ENCODE measurements at regions not wholly inside any gene's neighbourhood (a gene's known extent, or its start where the extent isn't known, plus 50 kb on each side); places are given as distances from the start of the nearest gene placed in this dataset.
A peak's percentile ranks its signal among the peaks of the same experiment; 100 is the strongest.

GRCh38 chr2:6352247-6352646 lies 513.5 kb downstream of the CMPK2 start:
- Mint-ChIP-seq H3K27me3 (ENCODE audit: insufficient read depth, low read depth) (peaks cover 3% of the 10 kb centered on the region), H3K9me3 (peaks cover 3% of the 10 kb centered on the region), H3K4me1 (peaks cover 4% of the 10 kb centered on the region), H3K4me3 (no peak overlapping the region), H3K36me3 (peaks cover 6% of the 10 kb centered on the region), H3K27ac (no peak overlapping the region)
- TF ChIP-seq EZH2phosphoT487 (IDR thresholded peaks at IDR 0.05) (no peak), EZH2 (IDR thresholded peaks at IDR 0.05) (no peak)
- TF ChIP-seq, protein P1, sequence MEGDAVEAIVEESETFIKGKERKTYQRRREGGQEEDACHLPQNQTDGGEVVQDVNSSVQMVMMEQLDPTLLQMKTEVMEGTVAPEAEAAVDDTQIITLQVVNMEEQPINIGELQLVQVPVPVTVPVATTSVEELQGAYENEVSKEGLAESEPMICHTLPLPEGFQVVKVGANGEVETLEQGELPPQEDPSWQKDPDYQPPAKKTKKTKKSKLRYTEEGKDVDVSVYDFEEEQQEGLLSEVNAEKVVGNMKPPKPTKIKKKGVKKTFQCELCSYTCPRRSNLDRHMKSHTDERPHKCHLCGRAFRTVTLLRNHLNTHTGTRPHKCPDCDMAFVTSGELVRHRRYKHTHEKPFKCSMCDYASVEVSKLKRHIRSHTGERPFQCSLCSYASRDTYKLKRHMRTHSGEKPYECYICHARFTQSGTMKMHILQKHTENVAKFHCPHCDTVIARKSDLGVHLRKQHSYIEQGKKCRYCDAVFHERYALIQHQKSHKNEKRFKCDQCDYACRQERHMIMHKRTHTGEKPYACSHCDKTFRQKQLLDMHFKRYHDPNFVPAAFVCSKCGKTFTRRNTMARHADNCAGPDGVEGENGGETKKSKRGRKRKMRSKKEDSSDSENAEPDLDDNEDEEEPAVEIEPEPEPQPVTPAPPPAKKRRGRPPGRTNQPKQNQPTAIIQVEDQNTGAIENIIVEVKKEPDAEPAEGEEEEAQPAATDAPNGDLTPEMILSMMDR (IDR thresholded peaks at IDR 0.05), result no peak
- no peak overlapping the region for H3K4me2 ChIP-seq
- H3K9ac ChIP-seq, result no peak overlapping the region
- peak overlapping the region; percentile 86 for H2AFZ ChIP-seq (replicated peaks)
- no peaks in the 10 kb centered on the region for H3K27me3 ChIP-seq
- H3K27ac ChIP-seq, result no peak overlapping the region
- no peak overlapping the region for H3K4me3 ChIP-seq
- H3F3A ChIP-seq (ENCODE audit: low read depth), result no peaks in the 10 kb centered on the region
- no peaks in the 10 kb centered on the region for H3K9me3 ChIP-seq (ENCODE audit: low read depth)
- H3K4me1 ChIP-seq, result peaks cover 3% of the 10 kb centered on the region
- no peaks in the 10 kb centered on the region for H3K79me2 ChIP-seq (ENCODE audit: low read depth)
- DNase-seq (ENCODE audit: low spot score), result no peak
- no peaks in the 10 kb centered on the region for H3K36me3 ChIP-seq
- H4K20me1 ChIP-seq (ENCODE audit: low read depth), result no peaks in the 10 kb centered on the region

GRCh38 chr2:6352906-6353515 lies 512.7 kb downstream of the CMPK2 start:
- Histone ChIP-seq H3K36me3 (no peaks in the 10 kb centered on the region), H3K27me3 (no peaks in the 10 kb centered on the region), H3K9me3 (ENCODE audit: low read depth) (no peaks in the 10 kb centered on the region), H3K4me1 (peaks cover 3% of the 10 kb centered on the region), H3K9ac (no peak overlapping the region), H3K27ac (no peak overlapping the region), H3F3A (ENCODE audit: low read depth) (no peaks in the 10 kb centered on the region), H2AFZ (replicated peaks) (no peak overlapping the region), H3K4me3 (no peak overlapping the region), H3K79me2 (ENCODE audit: low read depth) (no peaks in the 10 kb centered on the region), H4K20me1 (ENCODE audit: low read depth) (no peaks in the 10 kb centered on the region), H3K4me2 (no peak overlapping the region)
- H3K27ac Mint-ChIP-seq, result no peak overlapping the region
- peaks cover 4% of the 10 kb centered on the region for H3K4me1 Mint-ChIP-seq
- peaks cover 6% of the 10 kb centered on the region for H3K36me3 Mint-ChIP-seq
- H3K9me3 Mint-ChIP-seq, result peaks cover 3% of the 10 kb centered on the region
- DNase-seq (ENCODE audit: low spot score), result peak; percentile 72
- H3K4me3 Mint-ChIP-seq, result no peak overlapping the region
- H3K27me3 Mint-ChIP-seq (ENCODE audit: insufficient read depth, low read depth), result peaks cover 3% of the 10 kb centered on the region
- TF ChIP-seq EZH2phosphoT487 (IDR thresholded peaks at IDR 0.05), result no peak
- TF ChIP-seq, protein P1 (IDR thresholded peaks at IDR 0.05), result peak; percentile 71

GRCh38 chr2:6353669-6354068 lies 512.0 kb downstream of the CMPK2 start:
- H3K4me2 ChIP-seq, result no peak overlapping the region
- no peak overlapping the region for H3K9ac ChIP-seq
- no peak overlapping the region for H3K27ac ChIP-seq
- no peaks in the 10 kb centered on the region for H3K79me2 ChIP-seq (ENCODE audit: low read depth)
- Mint-ChIP-seq H3K27ac (peak overlapping the region; percentile 3), H3K4me3 (no peak overlapping the region), H3K9me3 (peaks cover 3% of the 10 kb centered on the region), H3K4me1 (peaks cover 4% of the 10 kb centered on the region), H3K27me3 (ENCODE audit: insufficient read depth, low read depth) (peaks cover 3% of the 10 kb centered on the region), H3K36me3 (peaks cover 6% of the 10 kb centered on the region)
- H2AFZ ChIP-seq (replicated peaks), result peak overlapping the region; percentile 57
- H3K36me3 ChIP-seq, result no peaks in the 10 kb centered on the region
- DNase-seq (ENCODE audit: low spot score), result no peak
- H3F3A ChIP-seq (ENCODE audit: low read depth), result no peaks in the 10 kb centered on the region
- H4K20me1 ChIP-seq (ENCODE audit: low read depth), result no peaks in the 10 kb centered on the region
- no peaks in the 10 kb centered on the region for H3K27me3 ChIP-seq
- H3K4me1 ChIP-seq, result peaks cover 3% of the 10 kb centered on the region
- TF ChIP-seq EZH2 (IDR thresholded peaks at IDR 0.05) (no peak), EZH2phosphoT487 (IDR thresholded peaks at IDR 0.05) (no peak)
- TF ChIP-seq, protein P1 (IDR thresholded peaks at IDR 0.05), result no peak
- H3K9me3 ChIP-seq (ENCODE audit: low read depth), result no peaks in the 10 kb centered on the region
- H3K4me3 ChIP-seq, result no peak overlapping the region

Data from neural progenitor cell (in vitro differentiated cells).